ENCODE measurements at regions not wholly inside any gene's neighbourhood (a gene's known extent, or its start where the extent isn't known, plus 50 kb on each side); places are given as distances from the start of the nearest gene placed in this dataset.

GRCh38 chr2:14927021-14927564 is 294.6 kb downstream of the LRATD1 start (continued):
- no peak for TF ChIP-seq CBX3 (IDR thresholded peaks at IDR 0.05; ENCODE audit: low read depth)

GRCh38 chr2:14928056-14928455 is 295.5 kb downstream of the LRATD1 start:
- intact Hi-C loops (cut with micrococcal nuclease) = no loop called here
- no peaks in the 10 kb centered on the region for H3K36me3 ChIP-seq (ENCODE audit: control insufficient read depth in 1 of 2, insufficient read depth in 2 of 2, low read length in 2 of 2)
- ATAC-seq = no peak
- no peaks in the 10 kb centered on the region for H3K9me2 ChIP-seq (ENCODE audit: insufficient read depth)
- H3K27ac ChIP-seq (ENCODE audit: low read depth, low read length) = no peak overlapping the region
- no peaks in the 10 kb centered on the region for H3K9me3 ChIP-seq (ENCODE audit: control insufficient read depth in 1 of 2, insufficient read depth in 1 of 2, low read depth in 1 of 2, low read length in 2 of 2)
- no peaks in the 10 kb centered on the region for H4K20me1 ChIP-seq (ENCODE audit: insufficient read depth)
- no peaks in the 10 kb centered on the region for H3K27me3 ChIP-seq (ENCODE audit: insufficient read depth, low read length)
- no peak for TF ChIP-seq CEBPB (IDR thresholded peaks at IDR 0.05; ENCODE audit: low read depth)
- no peak for TF ChIP-seq REST (IDR thresholded peaks at IDR 0.05; ENCODE audit: low read depth)
- no peak for TF ChIP-seq RAD21 (IDR thresholded peaks at IDR 0.05; ENCODE audit: low read depth)
- TF ChIP-seq ATF3 (IDR thresholded peaks at IDR 0.05) = no peak
- no peak for TF ChIP-seq EZH2phosphoT487 (IDR thresholded peaks at IDR 0.05; ENCODE audit: borderline replicate concordance)
- TF ChIP-seq ZNF274 (IDR thresholded peaks at IDR 0.05; ENCODE audit: low read depth, low read length) = no peak
- TF ChIP-seq ELF1 (IDR thresholded peaks at IDR 0.05; ENCODE audit: borderline replicate concordance, low read depth) = no peak
- TF ChIP-seq MAX (IDR thresholded peaks at IDR 0.05) = no peak
- TF ChIP-seq EZH2 (IDR thresholded peaks at IDR 0.05) = no peak
- no peak for TF ChIP-seq FOSL1 (IDR thresholded peaks at IDR 0.05; ENCODE audit: low read depth)
- no peak for TF ChIP-seq SRF (IDR thresholded peaks at IDR 0.05; ENCODE audit: low read depth)
- TF ChIP-seq POLR2AphosphoS5 (IDR thresholded peaks at IDR 0.05; ENCODE audit: low read depth, low read length) = no peak
- no peak for TF ChIP-seq YY1 (IDR thresholded peaks at IDR 0.05; ENCODE audit: extremely low read depth, insufficient replicate concordance, low read depth, low read length)
- no peak for TF ChIP-seq SIN3A (IDR thresholded peaks at IDR 0.05; ENCODE audit: low read depth)
- TF ChIP-seq TCF7L2 (IDR thresholded peaks at IDR 0.05; ENCODE audit: borderline replicate concordance, extremely low read depth, insufficient read depth, insufficient read length) = no peak
- no peak for TF ChIP-seq ZFX (IDR thresholded peaks at IDR 0.05)
- no peak for TF ChIP-seq POLR2A (IDR thresholded peaks at IDR 0.05; ENCODE audit: borderline replicate concordance, extremely low read depth, insufficient read depth, insufficient read length)
- TF ChIP-seq EGR1 (IDR thresholded peaks at IDR 0.05; ENCODE audit: low read depth) = no peak
- no peak for TF ChIP-seq ZBTB33 (IDR thresholded peaks at IDR 0.05; ENCODE audit: extremely low read depth, insufficient replicate concordance, low read length)
- ChIA-PET RAD21 (ENCODE audit: low non-redundant PET in 1 of 2, low total read pairs in 2 of 2, uncharacterized antibody in 2 of 2, unreplicated experiment in 2 of 2) (no interaction called here), CTCF (no interaction called here), POLR2A (no interaction called here)
- no TSS peak for BruUV-seq (replicated peaks)
- no peak overlapping the region for H3K4me2 ChIP-seq (ENCODE audit: low read length)
- no peak overlapping the region for H2AFZ ChIP-seq (ENCODE audit: low read depth, low read length, poor library complexity, severe bottlenecking)
- H3K9ac ChIP-seq (ENCODE audit: low read length) = no peak overlapping the region
- H3K79me2 ChIP-seq (ENCODE audit: insufficient read depth, low read length) = no peaks in the 10 kb centered on the region
- H3K4me1 ChIP-seq (ENCODE audit: control insufficient read depth in 1 of 2, insufficient read depth in 2 of 2, low read length in 2 of 2) = no peaks in the 10 kb centered on the region
- no peak overlapping the region for H3K4me3 ChIP-seq (replicated peaks in 1 of 2; ENCODE audit: low read depth in 1 of 2, low read length in 2 of 2)
- DNase-seq (ENCODE audit: low read depth, low spot score) = no peak
